Activated T-cell treated with anti-CD3 and anti-CD28 coated beads, Interleukin-2, amount 50 U/mL, for 72 hours (primary cell): ENCODE measurements at regions not wholly inside any gene's neighbourhood (a gene's known extent, or its start where the extent isn't known, plus 50 kb on each side); places are given as distances from the start of the nearest gene placed in this dataset.

ENCODE experiments used
- ATAC-seq, 2 donors: fragments of 150-1000 bp; cut with Tn5 transposase; replicated peaks in 1 of 2; 2 replicates each; pipeline ENCODE4 v1.10.0; 2021; ENCODE audit warnings: moderate library complexity in 2 of 2, mild to moderate bottlenecking in 1 of 2
- DNase-seq, 2 donors: peaks; one replicate each; pipeline ENCODE4 v3.0.0; 2021 to 2022; ENCODE audit warnings: mixed read lengths in 1 of 2
- H3K27ac Mint-ChIP-seq: one replicate; pipeline ENCODE4 v1.8.0; 2022; ENCODE audit warnings: mild to moderate bottlenecking, moderate library complexity, mixed read lengths
- H3K27me3 Mint-ChIP-seq: one replicate; pipeline ENCODE4 v1.8.0; 2022; ENCODE audit warnings: low read depth, mixed read lengths
- H3K36me3 Mint-ChIP-seq, 2 donors: one replicate each; pipeline ENCODE4 v1.8.0; 2022; ENCODE audit warnings: mixed read lengths in 2 of 2, mild to moderate bottlenecking in 1 of 2; ENCODE audit not compliant: insufficient read depth in 2 of 2
- H3K4me1 Mint-ChIP-seq: one replicate; pipeline ENCODE4 v1.8.0; 2022; ENCODE audit warnings: low read depth, mixed read lengths
- H3K4me3 Mint-ChIP-seq, 2 donors: one replicate each; pipeline ENCODE4 v1.8.0; 2022; ENCODE audit warnings: mild to moderate bottlenecking in 2 of 2, mixed read lengths in 2 of 2, moderate library complexity in 2 of 2
- H3K9me3 Mint-ChIP-seq, 2 donors: one replicate each; pipeline ENCODE4 v1.8.0; 2022; ENCODE audit warnings: mixed read lengths in 2 of 2

- ATAC-seq (no peak), DNase-seq (no peak)
- Mint-ChIP-seq H3K4me3 (no peak overlapping the region), H3K27me3 (no peaks in the 10 kb centered on the region), H3K4me1 (no peaks in the 10 kb centered on the region), H3K36me3 (no peaks in the 10 kb centered on the region), H3K27ac (no peak overlapping the region), H3K9me3 (no peaks in the 10 kb centered on the region)
Observed at GRCh38 chr6:89028774-89029173, 51.8 kb upstream of the PNRC1 start.

GRCh38 chr6:89027756-89028155 lies 52.8 kb upstream of the PNRC1 start:
- ATAC-seq: no peak
- Mint-ChIP-seq H3K4me3 (no peak overlapping the region), H3K4me1 (no peaks in the 10 kb centered on the region), H3K9me3 (no peaks in the 10 kb centered on the region), H3K27ac (no peak overlapping the region), H3K36me3 (no peaks in the 10 kb centered on the region), H3K27me3 (no peaks in the 10 kb centered on the region)
- DNase-seq: no peak

GRCh38 chr6:89026151-89026550 lies 54.4 kb upstream of the PNRC1 start:
- no peaks in the 10 kb centered on the region for H3K27me3 Mint-ChIP-seq

GRCh38 chr6:89025633-89026032 lies 54.9 kb upstream of the PNRC1 start:
- no peaks in the 10 kb centered on the region for H3K36me3 Mint-ChIP-seq
- H3K4me3 Mint-ChIP-seq: no peak overlapping the region
- ATAC-seq (no peak), DNase-seq (no peak)
- no peaks in the 10 kb centered on the region for H3K4me1 Mint-ChIP-seq
- H3K27me3 Mint-ChIP-seq: no peaks in the 10 kb centered on the region
- H3K27ac Mint-ChIP-seq: peak overlapping the region; percentile 43
- no peaks in the 10 kb centered on the region for H3K9me3 Mint-ChIP-seq

More at GRCh38 chr6:89026151-89026550, 54.4 kb upstream of the PNRC1 start:
- peak overlapping the region; percentile 43 for H3K27ac Mint-ChIP-seq
- no peak overlapping the region for H3K4me3 Mint-ChIP-seq
- H3K36me3 Mint-ChIP-seq: no peaks in the 10 kb centered on the region
- DNase-seq (no peak), ATAC-seq (no peak)
- no peaks in the 10 kb centered on the region for H3K9me3 Mint-ChIP-seq
- H3K4me1 Mint-ChIP-seq: no peaks in the 10 kb centered on the region

- H3K36me3 Mint-ChIP-seq: no peaks in the 10 kb centered on the region
- H3K9me3 Mint-ChIP-seq: no peaks in the 10 kb centered on the region
- H3K4me1 Mint-ChIP-seq: no peaks in the 10 kb centered on the region
- H3K4me3 Mint-ChIP-seq: no peak overlapping the region
- DNase-seq: no peak
- no peak for ATAC-seq
- no peak overlapping the region for H3K27ac Mint-ChIP-seq
- H3K27me3 Mint-ChIP-seq: no peaks in the 10 kb centered on the region
Observed at GRCh38 chr6:89024456-89024855, 56.1 kb upstream of the PNRC1 start.

- Mint-ChIP-seq H3K36me3 (no peaks in the 10 kb centered on the region), H3K27me3 (no peaks in the 10 kb centered on the region), H3K9me3 (no peaks in the 10 kb centered on the region)
Observed at GRCh38 chr6:89023591-89024441, 56.7 kb upstream of the PNRC1 start.

GRCh38 chr6:89022798-89023197 lies 57.8 kb upstream of the PNRC1 start:
- ATAC-seq: no peak

More at GRCh38 chr6:89023591-89024441, 56.7 kb upstream of the PNRC1 start:
- ATAC-seq: no peak
- DNase-seq: no peak
- H3K4me1 Mint-ChIP-seq: no peaks in the 10 kb centered on the region
- H3K4me3 Mint-ChIP-seq: no peak overlapping the region
- H3K27ac Mint-ChIP-seq: no peak overlapping the region

GRCh38 chr6:89021629-89022028 lies 58.2 kb upstream of the RNGTT start:
- peaks cover 0 to 2% of the 10 kb centered on the region in 2 donors for H3K9me3 Mint-ChIP-seq
- ATAC-seq: no peak
- H3K27ac Mint-ChIP-seq: no peak overlapping the region
- H3K4me1 Mint-ChIP-seq: no peaks in the 10 kb centered on the region
- H3K36me3 Mint-ChIP-seq: no peaks in the 10 kb centered on the region
- no peaks in the 10 kb centered on the region for H3K27me3 Mint-ChIP-seq
- DNase-seq: no peak
- no peak overlapping the region for H3K4me3 Mint-ChIP-seq

More at GRCh38 chr6:89022798-89023197, 57.8 kb upstream of the PNRC1 start:
- no peak for DNase-seq
- Mint-ChIP-seq H3K27me3 (no peaks in the 10 kb centered on the region), H3K27ac (no peak overlapping the region), H3K9me3 (no peaks in the 10 kb centered on the region), H3K4me3 (no peak overlapping the region), H3K36me3 (no peaks in the 10 kb centered on the region), H3K4me1 (no peaks in the 10 kb centered on the region)

GRCh38 chr6:89015971-89016370 lies 52.6 kb upstream of the RNGTT start:
- H3K4me3 Mint-ChIP-seq: no peak overlapping the region
- no peaks in the 10 kb centered on the region for H3K4me1 Mint-ChIP-seq
- H3K36me3 Mint-ChIP-seq: no peaks in the 10 kb centered on the region
- no peak overlapping the region for H3K27ac Mint-ChIP-seq
- no peaks in the 10 kb centered on the region for H3K27me3 Mint-ChIP-seq
- DNase-seq (no peak), ATAC-seq (no peak)
- peaks cover 2 to 6% of the 10 kb centered on the region in 2 donors for H3K9me3 Mint-ChIP-seq

- Mint-ChIP-seq H3K27me3 (no peaks in the 10 kb centered on the region), H3K4me3 (no peak overlapping the region), H3K4me1 (no peaks in the 10 kb centered on the region), H3K36me3 (no peaks in the 10 kb centered on the region), H3K27ac (no peak overlapping the region), H3K9me3 (peaks cover 2 to 6% of the 10 kb centered on the region in 2 donors)
- ATAC-seq: no peak
- no peak for DNase-seq
Observed at GRCh38 chr6:89013438-89013837, 50.0 kb upstream of the RNGTT start.
